ENCODE measurements at regions not wholly inside any gene's neighbourhood (a gene's known extent, or its start where the extent isn't known, plus 50 kb on each side); places are given as distances from the start of the nearest gene placed in this dataset.

DNA sequence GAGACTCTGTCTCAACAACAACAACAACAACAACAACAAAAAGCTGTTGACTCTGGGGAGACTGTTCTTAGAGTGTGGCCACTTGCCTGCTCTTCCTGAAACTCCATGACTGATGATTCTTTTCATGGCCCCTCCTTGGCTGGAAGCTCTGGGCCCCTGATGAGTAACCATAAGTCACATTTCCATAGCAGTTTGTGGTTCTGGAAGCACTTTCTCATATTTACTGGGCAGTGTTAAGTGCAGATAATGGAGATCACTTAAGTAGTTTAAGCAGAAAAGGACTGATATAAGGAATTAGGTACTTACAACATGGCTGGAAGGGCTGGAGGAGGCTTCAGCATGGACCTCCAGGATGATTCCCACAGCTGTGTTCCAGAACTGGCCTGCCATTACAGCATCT is 147.3 kb upstream of the DLX2 start:
- TF ChIP-seq, protein P1, sequence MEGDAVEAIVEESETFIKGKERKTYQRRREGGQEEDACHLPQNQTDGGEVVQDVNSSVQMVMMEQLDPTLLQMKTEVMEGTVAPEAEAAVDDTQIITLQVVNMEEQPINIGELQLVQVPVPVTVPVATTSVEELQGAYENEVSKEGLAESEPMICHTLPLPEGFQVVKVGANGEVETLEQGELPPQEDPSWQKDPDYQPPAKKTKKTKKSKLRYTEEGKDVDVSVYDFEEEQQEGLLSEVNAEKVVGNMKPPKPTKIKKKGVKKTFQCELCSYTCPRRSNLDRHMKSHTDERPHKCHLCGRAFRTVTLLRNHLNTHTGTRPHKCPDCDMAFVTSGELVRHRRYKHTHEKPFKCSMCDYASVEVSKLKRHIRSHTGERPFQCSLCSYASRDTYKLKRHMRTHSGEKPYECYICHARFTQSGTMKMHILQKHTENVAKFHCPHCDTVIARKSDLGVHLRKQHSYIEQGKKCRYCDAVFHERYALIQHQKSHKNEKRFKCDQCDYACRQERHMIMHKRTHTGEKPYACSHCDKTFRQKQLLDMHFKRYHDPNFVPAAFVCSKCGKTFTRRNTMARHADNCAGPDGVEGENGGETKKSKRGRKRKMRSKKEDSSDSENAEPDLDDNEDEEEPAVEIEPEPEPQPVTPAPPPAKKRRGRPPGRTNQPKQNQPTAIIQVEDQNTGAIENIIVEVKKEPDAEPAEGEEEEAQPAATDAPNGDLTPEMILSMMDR (IDR thresholded peaks at IDR 0.05; ENCODE audit: low read depth, low read length, missing control alignments) = no peak
- no peak for DNase-seq (ENCODE audit: extremely low read depth, low read depth)
- no peak overlapping the region for H3K4me3 ChIP-seq (replicated peaks; ENCODE audit: low read depth, low read length)

- DNase-seq (ENCODE audit: extremely low read depth, low read depth) = no peak
- H3K4me3 ChIP-seq (replicated peaks; ENCODE audit: low read depth, low read length) = no peak overlapping the region
- TF ChIP-seq, protein P1 (IDR thresholded peaks at IDR 0.05; ENCODE audit: low read depth, low read length, missing control alignments) = no peak
Observed at GRCh38 chr2:172251231-172251630, 148.5 kb upstream of the DLX2 start.

- DNase-seq (ENCODE audit: extremely low read depth, low read depth) = no peak
- TF ChIP-seq, protein P1 (IDR thresholded peaks at IDR 0.05; ENCODE audit: low read depth, low read length, missing control alignments) = no peak
Observed at GRCh38 chr2:172252154-172252553, 149.5 kb upstream of the DLX2 start.

DNA sequence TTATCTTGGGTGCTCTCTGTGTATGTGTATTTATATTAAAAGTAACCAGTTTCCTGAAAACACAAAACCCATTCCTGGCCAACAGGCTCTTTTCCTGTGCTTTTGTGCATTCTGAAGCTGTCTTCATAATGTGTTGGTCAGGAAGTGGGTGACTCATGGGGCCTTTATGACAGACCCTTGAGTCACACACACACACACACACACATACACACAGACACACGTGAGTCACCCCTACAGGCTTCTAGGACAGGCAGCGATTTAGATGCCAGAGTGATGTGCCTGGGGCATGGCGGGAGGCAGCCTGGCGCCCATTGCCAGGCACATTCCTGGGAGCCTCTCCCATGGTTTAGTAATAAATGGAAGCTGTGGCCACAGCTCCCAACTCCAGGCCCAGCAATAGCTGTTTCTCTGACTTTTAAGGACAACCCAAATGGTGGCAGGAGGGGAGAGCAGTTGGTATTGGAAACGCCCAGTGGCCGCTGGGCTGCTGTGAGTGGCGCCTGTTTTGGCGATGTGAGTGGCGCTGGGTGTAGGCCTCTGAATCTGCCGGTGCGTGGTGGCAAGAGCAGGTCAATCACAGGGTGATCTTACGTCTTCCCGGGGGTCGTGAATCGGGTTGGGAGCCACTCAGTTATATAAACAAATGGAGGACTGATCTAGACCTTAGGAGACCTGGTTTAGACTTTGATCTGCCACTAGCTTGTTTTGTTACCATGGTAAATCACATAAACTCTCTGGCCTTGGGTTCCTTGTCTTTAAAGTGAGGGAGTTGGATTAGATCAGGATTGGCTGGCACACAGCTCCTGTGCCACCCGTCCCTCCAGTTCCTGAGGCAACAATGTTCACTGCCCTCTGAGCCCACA is 150.7 kb upstream of the DLX2 start:
- TF ChIP-seq, protein P1 (IDR thresholded peaks at IDR 0.05; ENCODE audit: low read depth, low read length, missing control alignments) = no peak
- peak; percentile 99 for DNase-seq (ENCODE audit: extremely low read depth, low read depth)
- no peak overlapping the region for H3K4me3 ChIP-seq (replicated peaks; ENCODE audit: low read depth, low read length)

More at GRCh38 chr2:172252154-172252553, 149.5 kb upstream of the DLX2 start:
- no peak overlapping the region for H3K4me3 ChIP-seq (replicated peaks; ENCODE audit: low read depth, low read length)

DNA sequence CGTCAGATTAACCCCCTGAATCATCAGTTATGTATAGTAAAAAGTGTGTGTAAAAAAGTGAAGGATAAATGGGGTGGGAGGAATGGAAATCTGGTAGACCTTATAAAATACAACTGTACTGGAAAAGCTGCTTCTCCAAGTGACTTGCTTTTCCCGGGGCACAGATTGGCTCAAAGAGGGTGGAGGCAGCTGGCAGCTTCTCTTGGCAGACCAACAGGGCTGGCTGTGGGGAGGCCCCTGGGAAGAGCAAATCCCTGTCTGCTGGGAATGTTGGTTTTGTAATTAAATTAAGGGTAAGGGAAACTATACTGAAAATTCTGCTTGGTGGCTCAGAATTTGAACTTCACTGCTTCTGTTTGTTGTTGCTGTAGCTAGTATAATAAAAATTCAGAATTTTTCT is 154.2 kb upstream of the DLX2 start:
- H3K4me3 ChIP-seq (replicated peaks; ENCODE audit: low read depth, low read length) = no peak overlapping the region
- TF ChIP-seq, protein P1 (IDR thresholded peaks at IDR 0.05; ENCODE audit: low read depth, low read length, missing control alignments) = no peak
- DNase-seq (ENCODE audit: extremely low read depth, low read depth) = no peak

DNA sequence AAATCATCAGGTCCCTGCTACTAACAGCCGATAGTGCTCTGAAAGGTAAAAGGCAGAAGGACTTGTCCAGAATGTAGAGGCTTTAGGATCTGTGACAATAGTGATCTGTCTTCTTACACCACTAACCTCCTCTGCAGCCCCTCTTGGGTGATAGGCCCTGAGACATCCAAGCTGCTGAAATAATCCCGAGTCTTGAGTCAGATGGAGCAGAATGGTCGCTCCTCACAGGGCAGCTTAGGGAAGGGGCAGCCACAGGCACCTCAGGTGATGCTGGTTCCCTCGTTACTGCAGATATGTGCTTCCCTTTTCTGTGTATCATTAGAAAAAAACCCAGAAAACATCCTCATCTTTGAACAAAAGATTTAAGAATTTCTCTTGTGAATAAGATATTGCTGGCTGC is 157.1 kb upstream of the DLX2 start:
- DNase-seq (ENCODE audit: extremely low read depth, low read depth) = no peak
- TF ChIP-seq, protein P1 (IDR thresholded peaks at IDR 0.05; ENCODE audit: low read depth, low read length, missing control alignments) = no peak
- no peak overlapping the region for H3K4me3 ChIP-seq (replicated peaks; ENCODE audit: low read depth, low read length)

Data from HFF-Myc (cell line).